HG03378 (cell line): ENCODE measurements at regions not wholly inside any gene's neighbourhood (a gene's known extent, or its start where the extent isn't known, plus 50 kb on each side); places are given as distances from the start of the nearest gene placed in this dataset.
"Not testable (repeated sequence)": the region's sequence is repeated elsewhere in the genome, so short reads cannot be mapped to it uniquely, and the experiment has no call there.

Experiments used
- ATAC-seq: cut with Tn5 transposase; IDR thresholded peaks from one replicate; pipeline ENCODE4 v1.9.1; 2021; ENCODE audit warnings: mild to moderate bottlenecking, moderate library complexity; ENCODE audit not compliant: unreplicated experiment

DNA sequence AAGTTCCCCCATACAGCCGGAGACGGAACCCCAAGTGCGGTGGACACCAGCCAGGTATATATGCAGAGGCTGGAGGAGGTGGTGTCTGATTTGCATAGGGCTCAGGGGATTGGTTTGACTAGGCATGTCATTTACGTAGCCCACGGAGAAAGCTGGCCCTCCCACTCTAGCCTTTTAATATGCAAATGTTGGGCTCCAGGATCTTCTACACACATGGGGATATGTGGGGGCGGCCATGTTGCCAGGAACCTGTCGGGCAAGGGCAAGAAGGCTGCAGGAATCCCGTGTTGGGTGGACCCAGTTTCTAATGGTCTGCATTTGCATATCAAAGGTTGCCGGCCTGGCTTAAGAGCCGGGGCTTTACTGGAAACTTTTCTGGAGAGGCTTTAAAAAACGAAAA, 57.4 kb downstream of the FTHL17 start:
- ATAC-seq: not testable (repeated sequence)

GRCh38 chrX:31012509-31013025, 59.3 kb downstream of the FTHL17 start:
- no peak for ATAC-seq

DNA sequence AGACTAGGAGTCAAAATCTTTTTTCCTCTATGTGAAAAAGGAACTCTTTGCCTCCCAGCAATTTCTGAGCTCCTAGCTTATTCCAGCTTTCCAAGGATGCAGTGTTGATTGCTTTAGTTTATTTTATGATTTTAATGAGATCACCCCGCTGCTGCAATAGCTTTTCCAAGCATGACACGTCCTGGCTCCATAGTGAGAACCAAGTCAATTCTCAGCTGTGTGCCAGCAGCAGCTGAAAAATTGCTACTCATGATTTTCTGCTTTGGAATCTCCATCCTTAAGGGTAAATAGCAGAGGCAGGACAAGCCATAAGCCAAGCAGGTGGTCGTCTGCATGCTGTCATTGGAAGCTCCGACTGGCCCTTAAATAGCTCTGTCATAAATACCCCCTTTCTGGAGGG, 64.5 kb downstream of the FTHL17 start:
- ATAC-seq: no peak

GRCh38 chrX:31006027-31006426, 65.8 kb downstream of the FTHL17 start:
- no peak for ATAC-seq

DNA sequence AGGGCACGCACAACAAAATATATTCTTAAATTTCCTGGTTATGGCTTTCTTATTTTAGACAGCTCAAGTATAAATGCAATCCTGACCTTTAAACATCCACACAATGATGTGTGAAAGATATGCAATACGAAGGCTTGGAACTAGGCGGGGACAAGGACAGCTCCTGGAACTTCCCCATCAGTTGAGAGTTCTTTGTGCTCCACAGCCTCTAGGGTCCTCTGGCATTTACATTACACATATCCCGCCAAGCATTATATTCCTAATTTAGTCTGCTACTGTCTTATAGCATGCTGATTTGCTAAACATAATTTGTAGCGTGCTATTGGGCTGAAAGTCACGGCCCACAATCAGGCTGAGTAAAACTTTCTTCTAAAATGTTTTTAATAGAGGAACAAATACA, 74.4 kb downstream of the FTHL17 start:
- no peak for ATAC-seq

GRCh38 chrX:30995705-30996104, 76.1 kb downstream of the FTHL17 start:
- no peak for ATAC-seq

DNA sequence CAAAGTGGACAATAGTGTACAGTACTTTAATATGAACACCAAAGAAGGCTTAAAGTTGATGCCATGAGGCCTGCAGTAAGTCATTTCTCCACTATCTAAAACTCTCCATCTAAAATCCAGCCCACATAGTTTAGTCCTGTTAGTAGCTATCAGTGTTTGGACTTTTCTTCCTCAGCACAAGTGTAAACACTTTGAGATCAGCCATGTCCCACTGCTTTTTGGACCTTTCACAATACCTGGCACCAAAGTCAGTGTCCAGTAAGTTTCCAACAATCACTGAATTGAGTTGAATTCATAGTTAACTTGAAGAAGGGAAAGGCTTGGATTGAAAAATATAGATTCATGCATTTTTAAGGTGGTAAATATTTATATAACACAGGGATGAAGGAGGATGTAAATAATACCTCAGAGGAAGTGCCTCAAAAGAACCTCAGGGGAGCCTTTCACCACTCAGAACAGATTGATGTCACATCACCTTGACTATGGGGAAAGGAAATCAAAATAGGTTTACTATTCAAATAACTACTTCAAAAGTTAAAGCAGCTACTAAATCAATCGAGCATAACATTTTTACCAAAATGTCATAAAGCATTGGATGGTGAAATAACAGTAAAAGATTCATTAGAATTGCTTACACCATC, 76.7 kb downstream of the FTHL17 start:
- no peak for ATAC-seq

DNA sequence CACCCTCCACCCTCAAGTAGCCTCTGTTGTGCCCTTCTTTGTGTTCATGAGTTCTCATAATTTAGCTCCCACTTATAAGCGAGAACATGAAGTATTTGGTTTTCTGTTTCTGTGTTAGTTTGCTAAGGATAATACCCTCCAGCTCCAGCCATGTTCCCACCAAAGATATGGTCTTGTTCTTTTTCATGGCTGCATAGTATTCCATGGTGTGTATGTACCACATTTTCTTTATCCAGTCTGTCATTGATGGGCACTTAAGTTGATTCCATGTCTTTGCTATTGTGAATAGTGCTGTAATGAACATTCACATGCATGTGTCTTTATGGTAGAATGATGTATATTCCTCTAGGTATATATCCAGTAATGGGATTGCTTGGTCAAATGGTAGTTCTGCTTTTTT, 77.8 kb downstream of the FTHL17 start:
- ATAC-seq: not testable (repeated sequence)

DNA sequence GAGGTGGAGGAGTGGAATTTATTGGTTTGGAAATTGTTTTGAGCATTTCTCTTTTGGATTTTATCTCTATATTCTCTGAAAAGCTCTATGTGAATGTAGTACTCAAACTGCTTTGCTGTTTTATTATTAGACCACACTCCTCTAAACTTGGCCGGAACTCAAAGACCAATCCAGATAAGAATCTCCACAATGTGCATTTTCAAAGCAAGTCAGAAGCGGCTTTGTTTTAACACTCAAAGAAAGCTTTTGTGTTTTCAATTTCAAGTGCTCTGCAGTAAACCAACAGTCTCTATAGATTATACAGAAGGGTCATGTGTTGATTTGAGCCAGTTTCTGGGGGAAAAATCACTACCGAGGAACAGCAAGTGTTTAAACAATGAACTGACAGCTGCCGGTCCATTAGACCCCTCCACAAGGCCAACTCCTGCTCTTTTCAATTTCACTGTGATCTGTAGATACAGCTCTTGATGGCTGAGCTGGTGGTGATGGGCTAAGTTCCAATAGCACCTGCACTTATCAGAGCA, 79.4 kb downstream of the FTHL17 start:
- no peak for ATAC-seq

DNA sequence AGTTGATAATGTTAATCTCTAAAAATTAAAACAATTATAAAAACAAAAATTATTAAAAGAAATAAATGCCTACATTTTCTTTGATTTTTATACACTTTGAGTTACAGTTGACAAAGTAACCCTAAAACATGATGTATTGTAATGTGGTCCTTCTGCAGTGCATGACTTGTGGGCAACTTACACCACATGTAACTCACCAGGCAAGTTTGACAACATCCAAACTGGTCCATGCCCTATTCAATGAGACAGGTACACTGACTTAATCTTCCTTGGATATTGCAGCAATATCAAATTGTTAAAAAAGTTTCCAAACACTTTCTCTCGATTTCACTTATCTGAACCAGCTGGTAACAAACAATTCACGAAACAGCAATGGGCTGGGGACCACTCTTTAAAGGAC, 81.5 kb downstream of the FTHL17 start:
- no peak for ATAC-seq

DNA sequence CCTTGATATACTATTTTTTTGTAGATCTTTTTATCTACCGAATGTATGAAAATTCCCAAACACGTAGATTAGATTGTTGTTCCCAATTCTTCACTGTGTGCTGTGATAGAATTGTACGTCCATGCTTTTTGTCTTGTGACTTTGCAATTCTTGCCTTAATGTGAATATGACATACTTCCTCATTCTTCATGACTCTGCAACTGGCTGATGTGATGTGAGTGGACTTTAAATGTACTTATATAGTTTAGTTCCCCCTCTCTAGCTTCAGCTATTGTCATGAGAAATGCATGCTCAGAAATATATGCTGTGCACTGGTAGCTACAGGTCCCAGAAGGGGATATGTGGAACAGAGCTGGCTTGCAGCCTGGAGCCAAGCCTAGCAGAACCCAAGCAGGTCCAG, 89.4 kb downstream of the FTHL17 start:
- no peak for ATAC-seq

DNA sequence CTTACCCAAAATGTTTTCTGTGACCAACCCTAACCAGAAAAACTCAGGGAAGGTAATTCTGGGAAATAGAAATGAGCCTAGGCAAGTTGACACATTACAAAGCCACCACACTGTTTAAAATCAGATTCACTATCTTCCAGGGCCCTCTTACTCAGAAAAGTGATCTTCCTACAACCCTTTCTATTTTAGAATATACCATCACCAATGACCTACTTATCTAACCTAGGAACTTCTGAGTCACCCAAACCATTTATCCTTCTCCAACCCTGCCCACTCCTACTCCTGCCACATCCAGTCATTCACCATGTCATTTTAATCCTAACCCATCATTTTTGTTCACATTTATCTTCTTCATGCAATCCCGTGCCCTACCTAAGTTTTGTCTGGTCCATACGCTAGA, 89.9 kb downstream of the FTHL17 start:
- no peak for ATAC-seq

GRCh38 chrX:30979271-30979670, 90.2 kb upstream of the TAB3 start:
- ATAC-seq: no peak

- ATAC-seq: no peak
These were observed 86.4 kb upstream of the TAB3 start for GRCh38 chrX:30975467-30975866.

GRCh38 chrX:30973784-30974427, 84.9 kb upstream of the TAB3 start:
- ATAC-seq: no peak

DNA sequence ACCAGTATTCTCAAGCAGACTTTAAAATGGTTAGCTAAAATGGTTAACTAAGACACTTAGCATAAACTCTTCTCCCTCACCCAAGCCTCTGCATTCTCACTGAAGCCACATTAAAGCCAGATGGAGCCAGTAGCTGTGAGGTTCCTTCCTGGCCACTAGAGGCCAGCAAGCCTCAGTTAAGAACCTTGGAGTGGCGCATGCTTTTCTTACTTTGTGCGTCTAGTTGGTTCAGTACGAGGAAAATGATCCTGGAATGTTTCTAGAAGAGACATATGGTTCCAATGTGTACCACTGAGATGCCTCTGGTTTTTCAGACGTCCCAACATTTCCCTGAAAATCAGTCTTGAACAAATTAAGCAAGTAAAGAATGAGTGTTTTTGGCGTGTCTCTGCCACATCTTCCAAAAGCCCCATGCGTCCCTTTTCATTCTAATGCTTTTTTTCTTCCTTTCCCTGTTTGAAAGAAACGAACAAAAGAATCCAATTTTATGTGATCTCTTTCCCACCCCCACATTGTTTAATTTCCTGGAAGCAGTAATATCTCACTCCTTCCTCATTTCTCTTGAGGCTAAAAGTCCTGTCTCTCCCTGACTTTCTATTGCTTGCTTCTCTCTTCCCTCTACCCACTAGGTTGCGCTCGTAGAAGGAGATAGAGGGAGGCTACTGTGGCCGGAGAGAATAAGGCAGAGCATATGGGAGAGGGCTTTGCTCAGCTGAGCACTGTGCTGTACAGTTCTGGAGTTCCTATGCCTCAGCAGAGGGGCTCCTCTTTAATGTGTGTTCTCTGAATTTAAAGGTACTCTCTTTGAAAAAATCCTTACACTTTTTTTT, 82.9 kb upstream of the TAB3 start:
- peak; percentile 92 for ATAC-seq

GRCh38 chrX:30967516-30967915, 78.5 kb upstream of the TAB3 start:
- ATAC-seq: no peak

DNA sequence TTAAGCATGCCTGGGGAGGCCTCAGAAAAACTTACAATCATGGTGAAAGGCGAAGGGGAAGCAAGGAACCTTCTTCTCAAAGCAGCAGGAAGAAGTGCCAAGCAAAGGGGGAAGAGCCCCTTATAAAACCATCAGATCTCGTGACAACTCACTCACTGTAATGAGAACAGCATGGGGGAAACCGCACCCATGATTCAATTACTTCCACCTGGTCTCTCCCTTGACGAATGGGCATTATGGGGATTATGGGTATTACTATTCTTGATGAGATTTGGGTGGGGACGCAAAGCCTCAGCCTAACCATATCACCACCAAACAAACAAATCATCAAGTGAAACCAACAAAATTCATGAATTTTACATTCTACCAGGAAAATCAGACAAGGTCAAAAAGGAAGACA, 76.7 kb upstream of the TAB3 start:
- no peak for ATAC-seq

- no peak for ATAC-seq
These were observed 72.5 kb upstream of the TAB3 start for GRCh38 chrX:30961387-30962174.

DNA sequence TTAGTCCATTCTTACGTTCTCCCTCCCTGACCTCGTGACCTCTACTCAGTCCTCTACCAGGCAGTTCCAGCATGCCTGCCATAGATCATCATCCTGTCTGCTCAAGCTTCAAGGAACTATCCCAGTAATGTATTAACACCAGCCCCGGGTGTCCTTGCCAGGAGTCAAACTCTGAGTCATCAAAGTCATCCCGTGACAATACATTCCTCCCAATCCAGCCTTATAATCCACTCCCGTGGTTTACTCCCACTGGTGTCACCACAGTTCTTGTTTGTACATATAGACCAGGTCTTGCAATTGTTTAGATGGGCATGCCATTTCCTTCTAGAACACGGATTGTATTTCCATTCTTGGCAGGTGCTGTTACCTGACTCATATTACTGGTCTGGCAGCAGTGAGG, 68.7 kb upstream of the TAB3 start:
- ATAC-seq: no peak

DNA sequence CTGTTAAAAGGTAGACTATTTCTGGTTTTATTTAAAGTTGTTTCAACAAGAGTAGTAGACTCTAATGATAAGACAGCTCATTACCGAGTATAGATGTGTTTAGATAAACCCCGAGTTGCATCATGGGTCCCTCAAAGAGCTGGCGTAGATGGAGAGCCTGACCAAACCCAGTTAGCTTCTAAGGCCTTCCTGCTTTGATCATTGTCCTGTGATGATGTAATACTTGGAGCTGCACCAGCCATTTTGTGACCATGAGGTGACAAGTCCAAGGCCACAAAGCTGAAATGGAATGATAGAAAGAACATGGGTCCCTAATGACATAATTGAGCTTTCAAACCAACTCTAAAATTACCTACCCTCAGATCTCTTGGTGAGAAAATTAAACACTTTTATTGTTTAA, 66.6 kb upstream of the TAB3 start:
- no peak for ATAC-seq
